GM12878 (cell line): ENCODE measurements at regions not wholly inside any gene's neighbourhood (a gene's known extent, or its start where the extent isn't known, plus 50 kb on each side); places are given as distances from the start of the nearest gene placed in this dataset.

Source experiments
- ATAC-seq: fragments of 200-7000 bp; cut with Tn5 transposase; 3 replicates; pipeline ENCODE4 v1.9.1; 2020; ENCODE audit warnings: mild to moderate bottlenecking, moderate library complexity
- BruUV-seq: library from RNA; stranded (reverse); fragments of 400-500 nt; replicated peaks from 2 replicates; lab custom pipeline; 2021; lab: Mats Ljungman, UMichigan
- CTCF ChIA-PET: fragments of 300-600 bp; sonication (Branson Sonifier 250); formaldehyde crosslinking; extraction: SDS; loops from one replicate; lab custom pipeline; 2021; ENCODE audit warnings: inconsistent platforms; lab: Yijun Ruan, JAX
- POLR2A ChIA-PET: fragments of 350-600 bp; formaldehyde crosslinking; extraction: SDS; loops from one replicate; lab custom pipeline; 2021; ENCODE audit warnings: inconsistent platforms; lab: Charles Lee
- RAD21 ChIA-PET: fragments of 300-600 bp; sonication (Branson Sonifier 250); formaldehyde crosslinking; loops from one replicate; lab custom pipeline; 2023; ENCODE audit warnings: antibody characterized with exemption; ENCODE audit not compliant: unreplicated experiment; lab: Charles Lee
- SMC1A ChIA-PET: fragments of 300-600 bp; sonication (Branson Sonifier 250); formaldehyde crosslinking; loops from one replicate; lab custom pipeline; 2023; ENCODE audit not compliant: unreplicated experiment, uncharacterized antibody; lab: Charles Lee
- DNase-seq: peaks from one replicate; pipeline ENCODE4 v3.0.0-alpha.2; 2011; ENCODE audit warnings: low read depth, low spot score
- FAIRE-seq: peaks from 3 replicates; lab custom pipeline; 2011; peaks lifted over from hg19 to GRCh38; lab: Jason Lieb, UNC
- H2AFZ ChIP-seq: 2 replicates; pipeline ENCODE4 v1.6.0; 2011; ENCODE audit warnings: low read depth, low read length, control low read depth; ENCODE audit not compliant: control insufficient read depth
- H3K27ac ChIP-seq: 2 replicates; pipeline ENCODE4 v1.5.1; 2011; ENCODE audit warnings: control low read depth; ENCODE audit not compliant: control insufficient read depth, insufficient read depth
- H3K27me3 ChIP-seq, 2 experiments: replicated peaks in 1 of 2; 2 replicates each; pipeline versions ENCODE4 v1.6.0 to v1.6.1; 2011; ENCODE audit warnings: low read length in 1 of 2; ENCODE audit not compliant: control insufficient read depth in 2 of 2, insufficient read depth in 2 of 2
- H3K36me3 ChIP-seq, 2 experiments: 2 replicates each; pipeline ENCODE4 v1.5.1; 2011; ENCODE audit warnings: low read length in 1 of 2; ENCODE audit not compliant: control insufficient read depth in 2 of 2, insufficient read depth in 2 of 2
- H3K4me1 ChIP-seq: 2 replicates; pipeline ENCODE4 v1.6.1; 2011; ENCODE audit warnings: mild to moderate bottlenecking, low read length, moderate library complexity, mixed read lengths; ENCODE audit not compliant: control insufficient read depth, insufficient read depth
- H3K4me2 ChIP-seq: 2 replicates; pipeline ENCODE4 v1.6.0; 2011; ENCODE audit warnings: control low read depth; ENCODE audit not compliant: control insufficient read depth, insufficient read depth
- H3K4me3 ChIP-seq: fragments of 200-600 bp; sonication (generic); 2 replicates; pipeline ENCODE4 v1.5.1; 2016
- H3K79me2 ChIP-seq: 2 replicates; pipeline ENCODE4 v1.6.0; 2011; ENCODE audit warnings: low read length; ENCODE audit not compliant: control insufficient read depth, insufficient read depth
- H3K9ac ChIP-seq: 2 replicates; pipeline ENCODE4 v1.8.0; 2011; ENCODE audit warnings: low read length, control low read depth, mixed read lengths; ENCODE audit not compliant: control insufficient read depth, insufficient read depth
- H3K9me3 ChIP-seq: replicated peaks from 3 replicates; pipeline ENCODE4 v1.5.1; 2011; ENCODE audit warnings: mild to moderate bottlenecking, low read length; ENCODE audit not compliant: control insufficient read depth, insufficient read depth
- H4K20me1 ChIP-seq: 2 replicates; pipeline ENCODE4 v1.6.0; 2011; ENCODE audit not compliant: control insufficient read depth, insufficient read depth
- BACH1 ChIP-seq: fragments of 450-650 bp; IDR thresholded peaks from 2 replicates; pipeline ENCODE4 v1.6.1; 2017; ENCODE audit warnings: mild to moderate bottlenecking, borderline replicate concordance
- CBFB ChIP-seq: IDR thresholded peaks from 2 replicates; pipeline ENCODE4 v1.6.1; 2016; ENCODE audit warnings: antibody characterized with exemption, low read depth
- ESRRA ChIP-seq: IDR thresholded peaks from 2 replicates; pipeline ENCODE4 v1.6.1; 2012; ENCODE audit warnings: mild to moderate bottlenecking, low read length, improper control_type of control experiment
- EZH2 ChIP-seq: IDR thresholded peaks from 2 replicates; pipeline ENCODE4 v1.6.1; 2012; ENCODE audit warnings: low read depth, mild to moderate bottlenecking, control low read depth, inconsistent platforms, low read length, borderline replicate concordance; ENCODE audit not compliant: control insufficient read depth
- GATAD2B ChIP-seq: fragments of 450-650 bp; conservative IDR thresholded peaks from 2 replicates; pipeline ENCODE4 v1.6.1; 2017; ENCODE audit warnings: low read depth, mild to moderate bottlenecking, moderate library complexity
- HDAC2 ChIP-seq: fragments of 200-600 bp; sonication (generic); IDR thresholded peaks from 2 replicates; pipeline ENCODE4 v1.6.1; 2017
- KDM1A ChIP-seq: fragments of 200-600 bp; sonication (generic); IDR thresholded peaks from 2 replicates; pipeline ENCODE4 v1.6.1; 2016; ENCODE audit warnings: borderline replicate concordance
- KLF5 ChIP-seq: fragments of 450-650 bp; IDR thresholded peaks from 2 replicates; pipeline ENCODE4 v1.6.1; 2014; ENCODE audit warnings: mild to moderate bottlenecking; ENCODE audit not compliant: partially characterized antibody
- NR2C2 ChIP-seq: IDR thresholded peaks from 2 replicates; pipeline ENCODE4 v1.6.1; 2011; ENCODE audit warnings: borderline replicate concordance, low read depth; ENCODE audit not compliant: control insufficient read depth, insufficient read length
- NRF1 ChIP-seq: conservative IDR thresholded peaks from 2 replicates; pipeline ENCODE4 v1.6.1; 2011; ENCODE audit warnings: mild to moderate bottlenecking, low read depth, low read length, improper control_type of control experiment
- SRF ChIP-seq, 2 experiments: IDR thresholded peaks; 2 replicates each; pipeline ENCODE4 v1.6.1; 2011; ENCODE audit warnings: low read depth in 2 of 2, low read length in 2 of 2, mild to moderate bottlenecking in 1 of 2, moderate library complexity in 1 of 2
- TBL1XR1 ChIP-seq: IDR thresholded peaks from 2 replicates; pipeline ENCODE4 v1.6.1; 2012; ENCODE audit warnings: low read depth, low read length, improper control_type of control experiment
- WGBS: methylation state at CpG from one replicate; pipeline ENCODE4 v1.1.6; 2016; ENCODE audit warnings: low lambda C conversion rate; ENCODE audit not compliant: insufficient replicate concordance, insufficient coverage; ENCODE audit errors: missing lambda C conversion rate; 5-methylcytosine and 5-hydroxymethylcytosine counted together
- in situ Hi-C: fragments of 300-500 bp; cut with MboI; formaldehyde crosslinking; loops from 9 replicates; pipeline ENCODE4 v1.14.3; 2018; ENCODE audit warnings: mixed read lengths
- intact Hi-C: fragments of 100-400 bp; cut with micrococcal nuclease; formaldehyde crosslinking; loops from one replicate; pipeline ENCODE4 v1.14.2; 2022; ENCODE audit not compliant: unreplicated experiment
- TF ChIP-seq, protein P1 (sequence below): fragments of 450-650 bp; IDR thresholded peaks from 2 replicates; pipeline ENCODE4 v1.6.1; 2017; ENCODE audit warnings: mild to moderate bottlenecking
- TF ChIP-seq, protein P2 (sequence below): fragments of 450-650 bp; IDR thresholded peaks from 2 replicates; pipeline ENCODE4 v1.6.1; 2014; ENCODE audit warnings: mild to moderate bottlenecking
- TF ChIP-seq, protein P3 (sequence below): fragments of 450-650 bp; IDR thresholded peaks from 2 replicates; pipeline ENCODE4 v1.6.1; 2017; ENCODE audit warnings: mild to moderate bottlenecking, moderate library complexity

DNA sequence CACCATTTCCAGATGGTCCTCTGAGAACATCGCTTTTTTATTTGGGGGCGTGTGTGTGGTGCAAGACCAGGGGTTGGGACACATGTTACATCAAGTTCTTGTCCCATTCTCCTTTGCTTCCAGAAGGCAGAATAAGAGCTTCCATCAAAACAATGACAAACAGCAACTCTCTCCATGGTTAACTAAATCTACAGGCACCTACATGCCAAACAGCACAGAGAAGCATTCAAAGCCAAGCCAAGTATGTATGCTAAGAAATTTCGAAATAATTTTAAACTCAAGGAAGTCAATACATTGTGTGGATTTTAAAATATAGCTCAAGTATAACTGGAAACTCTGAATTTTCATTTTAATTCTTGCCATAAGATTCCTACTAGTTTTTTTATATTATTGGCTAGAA is 105.6 kb downstream of the SEC61B start:
- FAIRE-seq (no peak), ATAC-seq (no peak), DNase-seq (no peak)
- Histone ChIP-seq H3K4me2 (no peak overlapping the region), H3K27ac (no peak overlapping the region), H3K36me3 (no peaks in the 10 kb centered on the region), H3K27me3 (no peaks in the 10 kb centered on the region), H3K9me3 (no peaks in the 10 kb centered on the region), H3K4me3 (no peak overlapping the region), H3K9ac (no peak overlapping the region), H3K79me2 (no peaks in the 10 kb centered on the region), H2AFZ (no peak overlapping the region), H4K20me1 (no peaks in the 10 kb centered on the region), H3K4me1 (no peaks in the 10 kb centered on the region)
- in situ Hi-C loops (no loop called here), intact Hi-C loops (no loop called here)
- ChIA-PET RAD21 (no interaction called here), POLR2A (interaction anchor here (0.6 kb wide), 1 partner anchor 1096 kb away, joined by 3 read pairs; no protein-coding TSS in a partner anchor), SMC1A (interaction anchor here (0.7 to 1.4 kb wide), 2 partner anchors 16 to 871 kb away, joined by 3 to 5 read pairs; no protein-coding TSS in a partner anchor), CTCF (interaction anchor here (1.0 to 1.8 kb wide), 3 partner anchors 17 to 62 kb away, joined by 3 to 6 read pairs (median 3); no protein-coding TSS in a partner anchor)
- BruUV-seq = no TSS peak
- TF ChIP-seq ESRRA (no peak), NR2C2 (no peak), HDAC2 (no peak), BACH1 (no peak), CBFB (no peak), EZH2 (no peak), TBL1XR1 (no peak), KDM1A (no peak), KLF5 (no peak), GATAD2B (no peak), SRF (IDR thresholded peaks at IDR 0.05; ENCODE audit: low read depth in 2 of 2, low read length in 2 of 2) (no peak), NRF1 (no peak)
- TF ChIP-seq, protein P1, sequence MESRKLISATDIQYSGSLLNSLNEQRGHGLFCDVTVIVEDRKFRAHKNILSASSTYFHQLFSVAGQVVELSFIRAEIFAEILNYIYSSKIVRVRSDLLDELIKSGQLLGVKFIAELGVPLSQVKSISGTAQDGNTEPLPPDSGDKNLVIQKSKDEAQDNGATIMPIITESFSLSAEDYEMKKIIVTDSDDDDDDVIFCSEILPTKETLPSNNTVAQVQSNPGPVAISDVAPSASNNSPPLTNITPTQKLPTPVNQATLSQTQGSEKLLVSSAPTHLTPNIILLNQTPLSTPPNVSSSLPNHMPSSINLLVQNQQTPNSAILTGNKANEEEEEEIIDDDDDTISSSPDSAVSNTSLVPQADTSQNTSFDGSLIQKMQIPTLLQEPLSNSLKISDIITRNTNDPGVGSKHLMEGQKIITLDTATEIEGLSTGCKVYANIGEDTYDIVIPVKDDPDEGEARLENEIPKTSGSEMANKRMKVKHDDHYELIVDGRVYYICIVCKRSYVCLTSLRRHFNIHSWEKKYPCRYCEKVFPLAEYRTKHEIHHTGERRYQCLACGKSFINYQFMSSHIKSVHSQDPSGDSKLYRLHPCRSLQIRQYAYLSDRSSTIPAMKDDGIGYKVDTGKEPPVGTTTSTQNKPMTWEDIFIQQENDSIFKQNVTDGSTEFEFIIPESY = no peak
- TF ChIP-seq, protein P2, sequence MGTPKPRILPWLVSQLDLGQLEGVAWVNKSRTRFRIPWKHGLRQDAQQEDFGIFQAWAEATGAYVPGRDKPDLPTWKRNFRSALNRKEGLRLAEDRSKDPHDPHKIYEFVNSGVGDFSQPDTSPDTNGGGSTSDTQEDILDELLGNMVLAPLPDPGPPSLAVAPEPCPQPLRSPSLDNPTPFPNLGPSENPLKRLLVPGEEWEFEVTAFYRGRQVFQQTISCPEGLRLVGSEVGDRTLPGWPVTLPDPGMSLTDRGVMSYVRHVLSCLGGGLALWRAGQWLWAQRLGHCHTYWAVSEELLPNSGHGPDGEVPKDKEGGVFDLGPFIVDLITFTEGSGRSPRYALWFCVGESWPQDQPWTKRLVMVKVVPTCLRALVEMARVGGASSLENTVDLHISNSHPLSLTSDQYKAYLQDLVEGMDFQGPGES = no peak
- TF ChIP-seq, protein P3, sequence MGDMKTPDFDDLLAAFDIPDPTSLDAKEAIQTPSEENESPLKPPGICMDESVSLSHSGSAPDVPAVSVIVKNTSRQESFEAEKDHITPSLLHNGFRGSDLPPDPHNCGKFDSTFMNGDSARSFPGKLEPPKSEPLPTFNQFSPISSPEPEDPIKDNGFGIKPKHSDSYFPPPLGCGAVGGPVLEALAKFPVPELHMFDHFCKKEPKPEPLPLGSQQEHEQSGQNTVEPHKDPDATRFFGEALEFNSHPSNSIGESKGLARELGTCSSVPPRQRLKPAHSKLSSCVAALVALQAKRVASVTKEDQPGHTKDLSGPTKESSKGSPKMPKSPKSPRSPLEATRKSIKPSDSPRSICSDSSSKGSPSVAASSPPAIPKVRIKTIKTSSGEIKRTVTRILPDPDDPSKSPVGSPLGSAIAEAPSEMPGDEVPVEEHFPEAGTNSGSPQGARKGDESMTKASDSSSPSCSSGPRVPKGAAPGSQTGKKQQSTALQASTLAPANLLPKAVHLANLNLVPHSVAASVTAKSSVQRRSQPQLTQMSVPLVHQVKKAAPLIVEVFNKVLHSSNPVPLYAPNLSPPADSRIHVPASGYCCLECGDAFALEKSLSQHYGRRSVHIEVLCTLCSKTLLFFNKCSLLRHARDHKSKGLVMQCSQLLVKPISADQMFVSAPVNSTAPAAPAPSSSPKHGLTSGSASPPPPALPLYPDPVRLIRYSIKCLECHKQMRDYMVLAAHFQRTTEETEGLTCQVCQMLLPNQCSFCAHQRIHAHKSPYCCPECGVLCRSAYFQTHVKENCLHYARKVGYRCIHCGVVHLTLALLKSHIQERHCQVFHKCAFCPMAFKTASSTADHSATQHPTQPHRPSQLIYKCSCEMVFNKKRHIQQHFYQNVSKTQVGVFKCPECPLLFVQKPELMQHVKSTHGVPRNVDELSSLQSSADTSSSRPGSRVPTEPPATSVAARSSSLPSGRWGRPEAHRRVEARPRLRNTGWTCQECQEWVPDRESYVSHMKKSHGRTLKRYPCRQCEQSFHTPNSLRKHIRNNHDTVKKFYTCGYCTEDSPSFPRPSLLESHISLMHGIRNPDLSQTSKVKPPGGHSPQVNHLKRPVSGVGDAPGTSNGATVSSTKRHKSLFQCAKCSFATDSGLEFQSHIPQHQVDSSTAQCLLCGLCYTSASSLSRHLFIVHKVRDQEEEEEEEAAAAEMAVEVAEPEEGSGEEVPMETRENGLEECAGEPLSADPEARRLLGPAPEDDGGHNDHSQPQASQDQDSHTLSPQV = no peak
- 20% methylated on average over 3 of the region's 3 CpGs for WGBS
